HL-60 (cell line): ENCODE measurements at regions not wholly inside any gene's neighbourhood (a gene's known extent, or its start where the extent isn't known, plus 50 kb on each side); places are given as distances from the start of the nearest gene placed in this dataset.

Source experiments
- CTCF ChIP-seq: IDR thresholded peaks from one replicate; pipeline ENCODE4 v1.5.1; 2011; ENCODE audit warnings: low read length, control low read depth, inconsistent platforms; ENCODE audit not compliant: insufficient read depth
- GABPA ChIP-seq: IDR thresholded peaks from 2 replicates; pipeline ENCODE4 v1.6.1; 2012; ENCODE audit warnings: low read depth
- POLR2AphosphoS5 ChIP-seq: IDR thresholded peaks from 2 replicates; pipeline ENCODE4 v1.6.1; 2012; ENCODE audit warnings: low read depth
- REST ChIP-seq: IDR thresholded peaks from 2 replicates; pipeline ENCODE4 v1.6.1; 2012; ENCODE audit warnings: low read depth; ENCODE audit not compliant: insufficient replicate concordance

GRCh38 chr9:86550401-86550800 lies 196.2 kb upstream of the TUT7 start:
- TF ChIP-seq CTCF = no peak
- TF ChIP-seq GABPA = no peak
- TF ChIP-seq REST = no peak
- no peak for TF ChIP-seq POLR2AphosphoS5
